ENCODE measurements at regions not wholly inside any gene's neighbourhood (a gene's known extent, or its start where the extent isn't known, plus 50 kb on each side); places are given as distances from the start of the nearest gene placed in this dataset.

DNA sequence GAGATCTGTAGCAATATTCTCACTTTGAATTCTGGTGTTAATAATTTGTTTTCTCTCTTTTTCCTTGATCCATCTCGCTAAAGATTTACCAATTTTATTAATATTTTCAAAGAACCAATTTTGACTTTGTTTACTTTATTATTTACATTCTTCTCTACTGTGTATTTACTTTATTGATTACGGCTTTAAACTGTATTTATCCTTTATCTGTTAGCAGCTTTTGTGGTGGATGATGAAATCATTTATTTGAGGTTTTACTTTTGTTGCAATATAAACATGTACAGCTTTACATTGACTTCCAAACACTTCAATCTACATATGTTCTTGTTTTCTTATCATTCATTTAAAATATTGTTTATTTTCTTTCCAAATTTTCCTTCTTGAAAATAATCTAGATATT lies 719.9 kb downstream of the ADCYAP1 start:
- H3K27me3 Mint-ChIP-seq (ENCODE audit: insufficient read depth, unreplicated experiment) = no peaks in the 10 kb centered on the region
- H3K4me1 Mint-ChIP-seq (ENCODE audit: low read depth, unreplicated experiment) = no peaks in the 10 kb centered on the region
- DNase-seq = no peak
- no TSS peak for BruUV-seq (replicated peaks)
- TF ChIP-seq CTCF (IDR thresholded peaks at IDR 0.05; ENCODE audit: insufficient read depth in 1 of 2, low read depth in 1 of 2, low read length in 1 of 2, severe bottlenecking in 1 of 2, unreplicated experiment in 1 of 2) = no peak
- H3K27me3 ChIP-seq (replicated peaks; ENCODE audit: control insufficient read depth, insufficient read depth, low read length) = no peaks in the 10 kb centered on the region; the same call in 1 of the 2 replicates
- no peaks in the 10 kb centered on the region for H3K36me3 Mint-ChIP-seq (ENCODE audit: insufficient read depth, unreplicated experiment)
- H3K4me3 Mint-ChIP-seq (ENCODE audit: unreplicated experiment) = no peak overlapping the region
- CTCF ChIA-PET = no interaction called here
- H3K4me3 ChIP-seq (ENCODE audit: low read depth, low read length) = no peak overlapping the region
- POLR2A ChIA-PET = no interaction called here
- H3K9me3 Mint-ChIP-seq (ENCODE audit: unreplicated experiment) = no peaks in the 10 kb centered on the region
- no peaks in the 10 kb centered on the region for H3K4me1 ChIP-seq
- intact Hi-C loops (cut with micrococcal nuclease; ENCODE audit: unreplicated experiment) = no loop called here
- H3K36me3 ChIP-seq (ENCODE audit: control insufficient read depth, insufficient read depth, low read length) = no peaks in the 10 kb centered on the region
- H3K9me3 ChIP-seq = no peaks in the 10 kb centered on the region
- no peak overlapping the region for H3K27ac Mint-ChIP-seq (ENCODE audit: unreplicated experiment)

DNA sequence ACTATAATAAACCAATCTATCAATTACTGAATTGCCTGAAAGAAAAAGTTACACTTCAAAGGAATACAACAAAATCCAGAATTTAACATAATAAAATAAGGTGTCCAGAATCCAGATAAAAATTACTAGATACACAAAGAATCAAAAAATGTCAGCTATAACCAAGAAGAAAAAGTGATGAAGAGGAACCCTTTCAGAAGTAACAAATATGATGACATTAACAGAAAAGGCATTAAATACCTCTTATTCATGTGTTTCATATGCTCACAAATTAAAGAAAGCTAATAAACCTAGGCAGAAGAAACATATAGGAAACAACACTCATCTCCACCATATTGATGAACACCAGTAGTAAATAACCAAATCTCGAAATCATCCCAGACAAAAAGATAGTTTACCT lies 722.8 kb downstream of the ADCYAP1 start:
- Histone ChIP-seq H3K4me3 (ENCODE audit: low read depth, low read length) (no peak overlapping the region), H3K36me3 (ENCODE audit: control insufficient read depth, insufficient read depth, low read length) (no peaks in the 10 kb centered on the region), H3K27me3 (replicated peaks; ENCODE audit: control insufficient read depth, insufficient read depth, low read length) (no peaks in the 10 kb centered on the region; the same call in 1 of the 2 replicates), H3K9me3 (no peaks in the 10 kb centered on the region), H3K4me1 (no peaks in the 10 kb centered on the region)
- POLR2A ChIA-PET = no interaction called here
- no TSS peak for BruUV-seq (replicated peaks)
- intact Hi-C loops (cut with micrococcal nuclease; ENCODE audit: unreplicated experiment) = no loop called here
- no peak for DNase-seq
- Mint-ChIP-seq H3K4me3 (ENCODE audit: unreplicated experiment) (no peak overlapping the region), H3K9me3 (ENCODE audit: unreplicated experiment) (no peaks in the 10 kb centered on the region), H3K27me3 (ENCODE audit: insufficient read depth, unreplicated experiment) (no peaks in the 10 kb centered on the region), H3K4me1 (ENCODE audit: low read depth, unreplicated experiment) (no peaks in the 10 kb centered on the region), H3K36me3 (ENCODE audit: insufficient read depth, unreplicated experiment) (no peaks in the 10 kb centered on the region), H3K27ac (ENCODE audit: unreplicated experiment) (no peak overlapping the region)
- CTCF ChIA-PET = no interaction called here
- no peak for TF ChIP-seq CTCF (IDR thresholded peaks at IDR 0.05; ENCODE audit: insufficient read depth in 1 of 2, low read depth in 1 of 2, low read length in 1 of 2, severe bottlenecking in 1 of 2, unreplicated experiment in 1 of 2)

GRCh38 chr18:1648712-1649111 lies 744.0 kb downstream of the ADCYAP1 start:
- intact Hi-C loops (cut with micrococcal nuclease; ENCODE audit: unreplicated experiment) = no loop called here
- Mint-ChIP-seq H3K36me3 (ENCODE audit: insufficient read depth, unreplicated experiment) (no peaks in the 10 kb centered on the region), H3K27me3 (ENCODE audit: insufficient read depth, unreplicated experiment) (peaks cover 2% of the 10 kb centered on the region), H3K27ac (ENCODE audit: unreplicated experiment) (no peak overlapping the region), H3K9me3 (ENCODE audit: unreplicated experiment) (no peaks in the 10 kb centered on the region), H3K4me3 (ENCODE audit: unreplicated experiment) (no peak overlapping the region), H3K4me1 (ENCODE audit: low read depth, unreplicated experiment) (no peaks in the 10 kb centered on the region)
- H3K27me3 ChIP-seq (replicated peaks; ENCODE audit: control insufficient read depth, insufficient read depth, low read length) = no peaks in the 10 kb centered on the region
- H3K9me3 ChIP-seq = no peaks in the 10 kb centered on the region
- no peak for TF ChIP-seq CTCF (IDR thresholded peaks at IDR 0.05; ENCODE audit: insufficient read depth in 1 of 2, low read depth in 1 of 2, low read length in 1 of 2, severe bottlenecking in 1 of 2, unreplicated experiment in 1 of 2)
- H3K4me3 ChIP-seq (ENCODE audit: low read depth, low read length) = no peak overlapping the region
- no TSS peak for BruUV-seq (replicated peaks)
- DNase-seq = no peak
- ChIA-PET POLR2A (no interaction called here), CTCF (no interaction called here)
- no peaks in the 10 kb centered on the region for H3K36me3 ChIP-seq (ENCODE audit: control insufficient read depth, insufficient read depth, low read length)
- no peaks in the 10 kb centered on the region for H3K4me1 ChIP-seq

Measured in Caco-2 (cell line).